GM10266 (cell line): ENCODE measurements at regions not wholly inside any gene's neighbourhood (a gene's known extent, or its start where the extent isn't known, plus 50 kb on each side); places are given as distances from the start of the nearest gene placed in this dataset.

ENCODE experiments used
- DNase-seq: peaks from one replicate; pipeline ENCODE4 v3.0.0; 2012; ENCODE audit errors: extremely low spot score
- TF ChIP-seq, protein P1 (sequence below): IDR thresholded peaks from 2 replicates; pipeline ENCODE4 v1.5.1; 2012; ENCODE audit warnings: mild to moderate bottlenecking, low read depth; ENCODE audit not compliant: control insufficient read depth, insufficient read depth; ENCODE audit errors: missing control alignments

GRCh38 chr18:25434745-25435144, 82.8 kb upstream of the ZNF521 start:
- DNase-seq, result no peak
- TF ChIP-seq, protein P1, sequence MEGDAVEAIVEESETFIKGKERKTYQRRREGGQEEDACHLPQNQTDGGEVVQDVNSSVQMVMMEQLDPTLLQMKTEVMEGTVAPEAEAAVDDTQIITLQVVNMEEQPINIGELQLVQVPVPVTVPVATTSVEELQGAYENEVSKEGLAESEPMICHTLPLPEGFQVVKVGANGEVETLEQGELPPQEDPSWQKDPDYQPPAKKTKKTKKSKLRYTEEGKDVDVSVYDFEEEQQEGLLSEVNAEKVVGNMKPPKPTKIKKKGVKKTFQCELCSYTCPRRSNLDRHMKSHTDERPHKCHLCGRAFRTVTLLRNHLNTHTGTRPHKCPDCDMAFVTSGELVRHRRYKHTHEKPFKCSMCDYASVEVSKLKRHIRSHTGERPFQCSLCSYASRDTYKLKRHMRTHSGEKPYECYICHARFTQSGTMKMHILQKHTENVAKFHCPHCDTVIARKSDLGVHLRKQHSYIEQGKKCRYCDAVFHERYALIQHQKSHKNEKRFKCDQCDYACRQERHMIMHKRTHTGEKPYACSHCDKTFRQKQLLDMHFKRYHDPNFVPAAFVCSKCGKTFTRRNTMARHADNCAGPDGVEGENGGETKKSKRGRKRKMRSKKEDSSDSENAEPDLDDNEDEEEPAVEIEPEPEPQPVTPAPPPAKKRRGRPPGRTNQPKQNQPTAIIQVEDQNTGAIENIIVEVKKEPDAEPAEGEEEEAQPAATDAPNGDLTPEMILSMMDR, result no peak

- TF ChIP-seq, protein P1, result no peak
- DNase-seq, result no peak
Observed at GRCh38 chr18:25433590-25433989, 81.6 kb upstream of the ZNF521 start.

DNA sequence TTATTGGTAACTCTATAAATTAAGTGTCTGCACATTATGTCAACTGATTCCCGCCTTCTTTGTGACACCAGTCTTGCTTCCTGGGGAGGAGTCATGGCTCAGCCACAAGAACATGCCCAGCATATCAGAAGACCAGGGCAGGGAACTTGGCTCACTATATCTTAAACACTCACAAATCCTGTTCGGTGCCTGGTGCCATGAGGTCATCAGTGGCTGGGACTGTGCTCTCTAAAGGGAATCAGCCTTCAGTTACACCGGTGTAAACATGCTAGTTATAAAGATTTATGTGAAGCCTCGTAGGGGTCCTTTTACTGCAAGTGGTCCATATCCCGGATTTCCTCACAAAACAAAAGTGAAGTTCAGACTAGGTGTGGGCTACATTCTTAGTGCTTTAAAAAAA, 73.1 kb upstream of the ZNF521 start:
- TF ChIP-seq, protein P1, result no peak
- no peak for DNase-seq

DNA sequence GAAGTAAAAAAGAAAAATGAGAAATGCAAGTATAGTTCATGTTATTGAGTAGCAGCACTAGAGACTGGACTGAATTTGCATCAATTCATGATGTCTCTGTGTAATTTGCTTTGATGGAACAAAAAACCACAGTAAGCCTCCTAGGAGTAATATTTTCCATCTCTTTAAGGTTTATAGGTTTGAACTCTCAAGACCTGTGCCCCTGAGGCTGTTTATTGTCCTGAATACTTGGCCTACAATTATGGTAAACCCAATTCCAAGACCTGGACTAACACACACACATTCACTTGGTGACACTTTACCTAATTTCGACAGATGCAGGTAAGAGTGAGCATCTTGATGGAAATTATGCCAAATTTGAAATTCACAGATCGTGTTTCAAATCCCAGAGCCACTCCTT, 71.8 kb upstream of the ZNF521 start:
- DNase-seq, result no peak

DNA sequence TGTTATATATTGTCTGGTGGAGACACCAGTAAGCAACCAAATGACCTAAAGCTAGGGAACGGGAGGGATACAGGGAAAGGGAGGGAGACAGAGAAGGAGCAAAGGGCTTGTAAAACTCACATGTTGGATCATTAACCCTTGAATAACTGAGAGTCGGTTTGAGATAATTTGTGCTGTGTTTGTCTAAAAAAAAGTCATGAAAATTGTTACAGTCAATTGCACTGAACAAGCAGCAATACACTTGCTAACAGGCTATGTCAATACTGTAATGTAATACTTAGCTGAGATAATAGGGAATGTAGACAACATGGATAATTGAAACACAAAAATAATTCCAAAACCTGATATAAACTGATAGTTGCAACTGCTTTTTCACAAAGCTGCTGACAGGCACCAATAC, 71.3 kb upstream of the ZNF521 start:
- DNase-seq, result no peak
- TF ChIP-seq, protein P1, result no peak

More for the DNA sequence above, 71.8 kb upstream of the ZNF521 start:
- TF ChIP-seq, protein P1, result no peak

GRCh38 chr18:25422230-25422629, 70.3 kb upstream of the ZNF521 start:
- TF ChIP-seq, protein P1, result no peak
- no peak for DNase-seq

DNA sequence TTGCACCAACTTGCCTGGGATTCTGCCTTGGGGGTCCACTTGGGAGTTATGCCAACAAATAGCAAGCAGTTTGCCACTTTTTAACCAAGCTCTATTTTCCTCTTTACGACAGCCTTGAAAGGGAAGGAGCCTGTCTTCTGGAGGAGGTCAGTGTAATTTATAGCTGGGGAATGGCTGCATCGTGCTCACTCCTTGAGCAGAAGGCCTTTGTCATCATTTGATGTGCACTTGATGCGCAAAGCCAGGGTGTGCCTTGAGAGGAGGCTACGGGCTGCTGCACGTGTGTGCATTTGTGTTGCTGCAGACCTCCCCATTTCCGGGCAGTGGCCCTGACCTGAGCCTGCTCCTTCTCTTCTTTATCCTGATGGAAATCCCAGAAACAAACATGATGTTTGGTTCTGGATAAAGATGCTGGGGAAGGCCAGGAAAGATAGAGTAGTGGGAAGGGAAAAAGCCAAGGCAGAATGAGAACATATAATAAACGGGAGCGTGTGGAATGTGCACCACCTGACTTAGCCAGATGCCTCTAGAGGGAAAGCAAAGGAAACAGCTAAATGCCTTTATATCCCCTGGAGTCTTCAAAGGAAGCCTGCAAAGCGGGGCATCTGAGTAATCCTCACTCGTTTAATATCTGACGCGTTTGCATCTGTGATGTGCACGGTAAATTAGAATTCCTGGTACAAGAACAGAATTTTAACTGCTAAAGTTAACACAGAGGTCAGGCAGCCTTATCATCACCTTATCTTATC, 68.3 kb upstream of the ZNF521 start:
- TF ChIP-seq, protein P1, result no peak
- DNase-seq, result no peak
